B cell (primary cell): ENCODE measurements at regions not wholly inside any gene's neighbourhood (a gene's known extent, or its start where the extent isn't known, plus 50 kb on each side); places are given as distances from the start of the nearest gene placed in this dataset.

Experiments
- CTCF ChIP-seq: fragments of 200-600 bp; IDR thresholded peaks from one replicate; pipeline ENCODE4 v1.8.0; 2022; ENCODE audit warnings: antibody characterized with exemption, mild to moderate bottlenecking
- EZH2 ChIP-seq: IDR thresholded peaks from 2 replicates; pipeline ENCODE4 v1.6.1; 2012; ENCODE audit warnings: borderline replicate concordance, low read depth, mild to moderate bottlenecking, moderate library complexity, low read length; ENCODE audit not compliant: insufficient read depth, poor library complexity, severe bottlenecking

GRCh38 chr5:56669534-56670483, 145.5 kb upstream of the MAP3K1 start:
- TF ChIP-seq CTCF (no peak), EZH2 (no peak)
